ENCODE measurements at regions not wholly inside any gene's neighbourhood (a gene's known extent, or its start where the extent isn't known, plus 50 kb on each side); places are given as distances from the start of the nearest gene placed in this dataset.

DNA sequence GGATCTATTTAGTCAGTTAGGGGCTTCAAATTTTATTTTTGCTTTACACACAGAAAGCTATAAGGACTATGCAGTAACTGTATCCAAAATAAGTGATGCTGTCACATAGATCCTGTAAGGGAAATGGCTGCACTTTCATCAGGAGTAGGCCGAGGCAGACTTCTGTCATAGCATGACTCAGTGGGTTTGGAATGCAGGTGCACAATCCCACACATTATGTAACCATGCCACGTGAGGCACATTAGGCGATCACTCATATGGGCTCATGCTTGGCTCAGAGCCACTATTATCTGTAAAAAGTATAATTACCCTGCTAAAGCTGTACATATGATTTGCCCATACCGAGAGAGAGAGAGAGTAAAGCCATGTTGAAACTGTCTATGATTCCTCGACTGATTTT, 1189.4 kb upstream of the EYS start:
- H3K4me3 ChIP-seq (ENCODE audit: low read length): no peak overlapping the region
- no peak overlapping the region for H3K9ac ChIP-seq (ENCODE audit: low read length)
- no peaks in the 10 kb centered on the region for H3K9me2 ChIP-seq (replicated peaks; ENCODE audit: insufficient read depth, low read length)
- H3K79me2 ChIP-seq (ENCODE audit: low read length): no peaks in the 10 kb centered on the region
- H4K20me1 ChIP-seq (ENCODE audit: insufficient read depth, low read depth, low read length): no peaks in the 10 kb centered on the region
- no peak overlapping the region for H2AFZ ChIP-seq (ENCODE audit: low read length)
- no peaks in the 10 kb centered on the region for H3K27me3 ChIP-seq (ENCODE audit: low read length)
- DNase-seq: no peak
- H3K4me2 ChIP-seq (ENCODE audit: low read depth, low read length, poor library complexity, severe bottlenecking): no peak overlapping the region
- no peak overlapping the region for H3K27ac ChIP-seq (ENCODE audit: low read length)
- no peaks in the 10 kb centered on the region for H3K36me3 ChIP-seq (ENCODE audit: insufficient read depth, low read length)
- peaks cover 12% of the 10 kb centered on the region for H3K9me3 ChIP-seq (ENCODE audit: low read length)
- H3K4me1 ChIP-seq (ENCODE audit: low read length): 0 out of 2 replicates have a peak, but pooled peaks cover 5% of the 10 kb centered on the region

DNA sequence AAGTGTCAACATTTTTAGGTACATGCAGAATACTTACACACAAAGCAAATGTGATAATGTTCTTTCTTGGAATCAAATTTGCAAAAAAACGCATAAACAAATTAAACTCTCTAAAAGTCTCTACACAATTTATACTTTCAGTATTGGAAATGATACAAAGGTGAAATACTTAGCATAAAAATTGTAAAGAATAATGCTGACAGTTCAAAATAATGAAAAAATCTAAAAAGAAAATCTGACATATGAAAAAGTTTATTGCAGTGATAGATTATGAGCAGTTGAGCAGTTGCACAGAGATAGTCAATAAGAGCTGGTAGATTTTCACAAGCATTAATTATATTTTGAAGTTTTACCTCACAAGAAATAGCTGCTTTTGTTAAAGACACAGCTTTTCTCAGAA, 1176.4 kb upstream of the EYS start:
- no peaks in the 10 kb centered on the region for H3K4me1 ChIP-seq (ENCODE audit: low read length)
- H3K27ac ChIP-seq (ENCODE audit: low read length): no peak overlapping the region
- DNase-seq: no peak
- no peaks in the 10 kb centered on the region for H3K27me3 ChIP-seq (ENCODE audit: low read length)
- no peak overlapping the region for H2AFZ ChIP-seq (ENCODE audit: low read length)
- no peak overlapping the region for H3K4me3 ChIP-seq (ENCODE audit: low read length)
- H3K9me3 ChIP-seq (ENCODE audit: low read length): no peaks in the 10 kb centered on the region; the same call in 1 of the 2 replicates
- no peaks in the 10 kb centered on the region for H3K79me2 ChIP-seq (ENCODE audit: low read length)
- no peaks in the 10 kb centered on the region for H4K20me1 ChIP-seq (ENCODE audit: insufficient read depth, low read depth, low read length)
- no peaks in the 10 kb centered on the region for H3K36me3 ChIP-seq (ENCODE audit: insufficient read depth, low read length)
- no peak overlapping the region for H3K9ac ChIP-seq (ENCODE audit: low read length)
- no peaks in the 10 kb centered on the region for H3K9me2 ChIP-seq (replicated peaks; ENCODE audit: insufficient read depth, low read length)
- H3K4me2 ChIP-seq (ENCODE audit: low read depth, low read length, poor library complexity, severe bottlenecking): no peak overlapping the region

DNA sequence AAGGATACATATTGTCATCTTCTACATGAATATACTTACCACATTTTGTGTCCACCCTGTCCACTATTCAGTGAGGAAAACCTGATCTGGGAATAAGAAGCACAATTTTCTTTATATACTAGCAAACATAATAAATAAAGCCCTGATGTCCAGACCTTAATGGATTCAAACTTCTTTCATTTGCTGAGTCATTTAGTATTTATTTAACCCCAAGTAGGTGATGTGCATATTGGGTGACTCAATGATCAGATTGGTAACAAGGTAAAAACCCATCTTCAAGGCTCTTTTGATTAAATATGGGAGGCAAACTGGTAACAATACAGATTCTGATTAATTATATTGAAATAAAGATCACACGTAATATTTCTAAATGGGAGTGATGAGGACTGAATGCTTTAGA, 1159.8 kb upstream of the EYS start:
- DNase-seq: no peak
- H3K27me3 ChIP-seq (ENCODE audit: low read length): no peaks in the 10 kb centered on the region
- H3K9me3 ChIP-seq (ENCODE audit: low read length): no peaks in the 10 kb centered on the region
- H3K4me1 ChIP-seq (ENCODE audit: low read length): no peaks in the 10 kb centered on the region
- H3K9me2 ChIP-seq (replicated peaks; ENCODE audit: insufficient read depth, low read length): no peaks in the 10 kb centered on the region
- no peak overlapping the region for H3K4me3 ChIP-seq (ENCODE audit: low read length)
- no peaks in the 10 kb centered on the region for H3K36me3 ChIP-seq (ENCODE audit: insufficient read depth, low read length)
- H2AFZ ChIP-seq (ENCODE audit: low read length): no peak overlapping the region
- H4K20me1 ChIP-seq (ENCODE audit: insufficient read depth, low read depth, low read length): no peaks in the 10 kb centered on the region
- no peak overlapping the region for H3K27ac ChIP-seq (ENCODE audit: low read length)
- no peak overlapping the region for H3K4me2 ChIP-seq (ENCODE audit: low read depth, low read length, poor library complexity, severe bottlenecking)
- H3K79me2 ChIP-seq (ENCODE audit: low read length): no peaks in the 10 kb centered on the region
- H3K9ac ChIP-seq (ENCODE audit: low read length): no peak overlapping the region

DNA sequence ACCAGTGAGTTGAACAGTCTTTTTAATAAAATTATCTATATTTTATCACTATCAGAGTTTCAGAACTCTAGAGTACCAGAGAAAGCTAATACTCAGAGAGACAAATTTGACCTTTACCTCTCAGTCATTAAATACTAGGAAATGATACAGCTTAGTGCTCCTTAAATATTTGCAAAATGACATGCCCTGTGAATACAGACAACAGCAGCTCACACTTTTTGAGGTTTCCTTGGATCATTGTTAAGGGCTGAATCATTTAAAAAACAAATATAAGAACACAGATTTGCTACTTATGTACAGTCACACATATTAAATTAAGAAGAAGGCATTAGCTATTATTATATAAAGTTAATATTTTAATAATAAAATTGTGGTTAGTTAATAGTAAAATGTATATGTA, 1158.7 kb upstream of the EYS start:
- Histone ChIP-seq H3K79me2 (ENCODE audit: low read length) (no peaks in the 10 kb centered on the region), H3K27ac (ENCODE audit: low read length) (no peak overlapping the region), H3K36me3 (ENCODE audit: insufficient read depth, low read length) (no peaks in the 10 kb centered on the region), H3K4me3 (ENCODE audit: low read length) (no peak overlapping the region), H3K9ac (ENCODE audit: low read length) (no peak overlapping the region), H2AFZ (ENCODE audit: low read length) (no peak overlapping the region), H3K9me2 (replicated peaks; ENCODE audit: insufficient read depth, low read length) (no peaks in the 10 kb centered on the region), H3K27me3 (ENCODE audit: low read length) (no peaks in the 10 kb centered on the region), H3K4me2 (ENCODE audit: low read depth, low read length, poor library complexity, severe bottlenecking) (no peak overlapping the region), H3K4me1 (ENCODE audit: low read length) (no peaks in the 10 kb centered on the region), H3K9me3 (ENCODE audit: low read length) (no peaks in the 10 kb centered on the region), H4K20me1 (ENCODE audit: insufficient read depth, low read depth, low read length) (no peaks in the 10 kb centered on the region)
- no peak for DNase-seq

DNA sequence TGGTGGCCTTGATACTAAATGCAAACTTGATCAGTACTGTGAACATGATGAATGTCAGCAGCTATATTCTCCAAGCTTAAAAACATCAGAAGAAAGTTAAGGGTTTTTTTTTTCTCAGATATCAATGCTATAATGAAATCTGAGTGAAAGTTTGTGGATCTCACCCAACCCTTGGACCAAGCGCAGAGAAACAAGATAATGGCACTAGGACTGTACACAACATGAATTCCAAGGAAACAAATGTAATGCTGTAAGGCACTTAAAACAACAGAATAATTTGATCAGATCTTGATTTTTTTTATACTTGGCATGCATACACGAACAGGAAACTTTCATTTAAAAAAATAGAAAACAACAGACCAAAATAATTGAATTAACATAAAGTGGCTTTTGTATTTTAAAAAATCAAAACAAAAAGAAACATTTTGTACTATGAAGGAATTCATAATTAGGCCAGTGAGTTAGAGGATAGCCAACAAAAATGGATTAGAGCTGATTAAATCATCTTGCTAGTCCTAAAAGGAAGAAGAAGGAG, 1154.0 kb upstream of the EYS start:
- Histone ChIP-seq H3K4me3 (ENCODE audit: low read length) (no peak overlapping the region), H4K20me1 (ENCODE audit: insufficient read depth, low read depth, low read length) (no peaks in the 10 kb centered on the region), H3K36me3 (ENCODE audit: insufficient read depth, low read length) (no peaks in the 10 kb centered on the region)

DNA sequence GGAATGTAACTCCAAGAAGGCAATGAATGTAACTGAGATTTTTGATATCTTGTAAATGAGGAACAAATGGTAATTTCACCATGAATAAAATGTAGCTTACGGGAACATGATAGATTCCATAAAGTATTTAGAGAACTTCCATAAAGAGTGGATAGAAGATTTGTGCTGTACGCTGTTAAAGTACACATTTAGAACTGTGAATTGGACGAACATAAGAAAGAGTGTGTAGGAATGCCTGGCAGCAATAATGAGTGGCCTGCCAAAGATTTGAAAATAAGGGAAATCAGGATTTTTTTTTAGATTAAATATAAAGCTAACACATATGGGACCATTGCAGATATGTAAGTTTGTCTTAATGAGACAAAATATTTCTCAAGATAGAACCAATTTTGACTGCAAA, 1153.3 kb upstream of the EYS start:
- DNase-seq: no peak
- Histone ChIP-seq H3K4me2 (ENCODE audit: low read depth, low read length, poor library complexity, severe bottlenecking) (no peak overlapping the region), H3K9ac (ENCODE audit: low read length) (no peak overlapping the region), H3K27me3 (ENCODE audit: low read length) (no peaks in the 10 kb centered on the region), H3K36me3 (ENCODE audit: insufficient read depth, low read length) (no peaks in the 10 kb centered on the region), H3K27ac (ENCODE audit: low read length) (no peak overlapping the region), H3K79me2 (ENCODE audit: low read length) (no peaks in the 10 kb centered on the region), H3K9me3 (ENCODE audit: low read length) (no peaks in the 10 kb centered on the region), H4K20me1 (ENCODE audit: insufficient read depth, low read depth, low read length) (no peaks in the 10 kb centered on the region), H3K4me1 (ENCODE audit: low read length) (no peaks in the 10 kb centered on the region), H3K4me3 (ENCODE audit: low read length) (no peak overlapping the region), H3K9me2 (replicated peaks; ENCODE audit: insufficient read depth, low read length) (no peaks in the 10 kb centered on the region), H2AFZ (ENCODE audit: low read length) (no peak overlapping the region)

More for the DNA sequence above, 1154.0 kb upstream of the EYS start:
- H3K4me2 ChIP-seq (ENCODE audit: low read depth, low read length, poor library complexity, severe bottlenecking): no peak overlapping the region
- no peak overlapping the region for H2AFZ ChIP-seq (ENCODE audit: low read length)
- no peaks in the 10 kb centered on the region for H3K9me3 ChIP-seq (ENCODE audit: low read length)
- H3K27me3 ChIP-seq (ENCODE audit: low read length): no peaks in the 10 kb centered on the region
- no peaks in the 10 kb centered on the region for H3K9me2 ChIP-seq (replicated peaks; ENCODE audit: insufficient read depth, low read length)
- H3K27ac ChIP-seq (ENCODE audit: low read length): no peak overlapping the region
- H3K4me1 ChIP-seq (ENCODE audit: low read length): no peaks in the 10 kb centered on the region
- no peak overlapping the region for H3K9ac ChIP-seq (ENCODE audit: low read length)
- no peak for DNase-seq
- no peaks in the 10 kb centered on the region for H3K79me2 ChIP-seq (ENCODE audit: low read length)

DNA sequence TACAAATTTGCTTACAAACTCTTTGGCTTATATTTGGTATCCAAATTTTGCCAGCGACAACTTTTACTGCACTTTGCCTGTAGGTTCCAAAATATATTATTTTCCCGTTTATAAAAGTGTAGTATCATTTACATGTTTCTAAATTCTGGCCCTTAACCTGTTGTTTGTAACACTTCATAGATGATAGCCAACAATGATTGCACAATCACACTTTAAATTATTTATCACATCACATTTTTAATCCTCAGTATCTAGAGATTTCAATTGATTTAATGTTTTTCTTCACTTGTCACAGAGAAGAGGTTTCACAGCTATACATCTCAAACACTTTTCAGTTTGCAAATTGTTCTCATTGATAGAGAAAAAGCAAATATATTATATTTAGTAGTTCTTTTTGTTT, 1151.2 kb upstream of the EYS start:
- Histone ChIP-seq H3K9me3 (ENCODE audit: low read length) (no peaks in the 10 kb centered on the region), H3K27ac (ENCODE audit: low read length) (no peak overlapping the region), H3K4me2 (ENCODE audit: low read depth, low read length, poor library complexity, severe bottlenecking) (no peak overlapping the region), H3K4me3 (ENCODE audit: low read length) (no peak overlapping the region), H4K20me1 (ENCODE audit: insufficient read depth, low read depth, low read length) (no peaks in the 10 kb centered on the region), H3K9me2 (replicated peaks; ENCODE audit: insufficient read depth, low read length) (no peaks in the 10 kb centered on the region), H3K9ac (ENCODE audit: low read length) (no peak overlapping the region), H3K27me3 (ENCODE audit: low read length) (no peaks in the 10 kb centered on the region), H2AFZ (ENCODE audit: low read length) (no peak overlapping the region), H3K4me1 (ENCODE audit: low read length) (no peaks in the 10 kb centered on the region), H3K79me2 (ENCODE audit: low read length) (no peaks in the 10 kb centered on the region), H3K36me3 (ENCODE audit: insufficient read depth, low read length) (no peaks in the 10 kb centered on the region)
- no peak for DNase-seq

DNA sequence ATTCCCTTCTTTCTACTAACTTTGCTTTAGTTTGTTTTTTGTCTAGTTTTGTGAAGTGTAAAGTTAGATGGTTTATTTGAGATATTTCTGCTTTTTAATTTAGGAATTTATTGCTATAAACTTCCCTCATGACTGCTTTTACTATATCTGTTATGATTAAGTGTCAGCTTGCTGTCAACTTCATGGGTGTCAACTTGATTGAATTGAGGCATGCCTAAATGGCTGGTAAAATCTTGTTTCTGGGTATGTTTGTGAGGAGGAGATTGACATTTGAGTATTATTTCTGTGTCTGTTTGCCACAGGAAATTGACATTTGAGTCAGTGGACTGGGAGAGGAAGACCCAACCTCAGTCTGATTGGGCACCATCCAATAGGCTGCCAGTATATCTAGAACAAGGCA, 1147.0 kb upstream of the EYS start:
- H3K9me2 ChIP-seq (replicated peaks; ENCODE audit: insufficient read depth, low read length): no peaks in the 10 kb centered on the region
- H3K4me1 ChIP-seq (ENCODE audit: low read length): no peaks in the 10 kb centered on the region
- H3K9ac ChIP-seq (ENCODE audit: low read length): no peak overlapping the region
- H2AFZ ChIP-seq (ENCODE audit: low read length): no peak overlapping the region
- H4K20me1 ChIP-seq (ENCODE audit: insufficient read depth, low read depth, low read length): no peaks in the 10 kb centered on the region
- H3K4me3 ChIP-seq (ENCODE audit: low read length): no peak overlapping the region
- no peak for DNase-seq
- H3K27ac ChIP-seq (ENCODE audit: low read length): no peak overlapping the region
- no peaks in the 10 kb centered on the region for H3K9me3 ChIP-seq (ENCODE audit: low read length)
- no peak overlapping the region for H3K4me2 ChIP-seq (ENCODE audit: low read depth, low read length, poor library complexity, severe bottlenecking)
- no peaks in the 10 kb centered on the region for H3K79me2 ChIP-seq (ENCODE audit: low read length)
- no peaks in the 10 kb centered on the region for H3K27me3 ChIP-seq (ENCODE audit: low read length)
- H3K36me3 ChIP-seq (ENCODE audit: insufficient read depth, low read length): no peaks in the 10 kb centered on the region

DNA sequence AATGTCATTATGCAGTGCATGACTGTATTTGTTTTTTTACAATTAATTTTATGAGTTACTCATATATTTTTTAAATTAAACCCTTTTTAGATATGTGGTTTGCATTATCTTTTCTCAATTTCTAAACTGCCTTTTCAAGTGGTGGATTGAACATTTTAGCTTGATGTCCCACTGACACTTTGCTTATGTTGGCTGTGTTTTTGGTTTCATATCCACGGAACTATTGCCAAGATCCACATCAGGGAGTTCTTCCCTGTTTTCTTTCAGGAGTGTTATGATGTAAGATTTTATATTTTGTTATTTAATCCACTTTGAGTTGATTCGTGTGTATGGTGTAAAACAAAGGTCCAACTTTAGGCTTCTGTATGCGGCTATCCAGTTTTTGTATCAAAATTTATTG, 1144.9 kb upstream of the EYS start:
- Histone ChIP-seq H3K9me2 (replicated peaks; ENCODE audit: insufficient read depth, low read length) (no peaks in the 10 kb centered on the region), H3K36me3 (ENCODE audit: insufficient read depth, low read length) (no peaks in the 10 kb centered on the region), H3K4me1 (ENCODE audit: low read length) (no peaks in the 10 kb centered on the region), H3K9me3 (ENCODE audit: low read length) (no peaks in the 10 kb centered on the region), H3K79me2 (ENCODE audit: low read length) (no peaks in the 10 kb centered on the region), H3K27ac (ENCODE audit: low read length) (no peak overlapping the region), H3K27me3 (ENCODE audit: low read length) (no peaks in the 10 kb centered on the region), H3K9ac (ENCODE audit: low read length) (no peak overlapping the region), H2AFZ (ENCODE audit: low read length) (no peak overlapping the region), H3K4me2 (ENCODE audit: low read depth, low read length, poor library complexity, severe bottlenecking) (no peak overlapping the region), H4K20me1 (ENCODE audit: insufficient read depth, low read depth, low read length) (no peaks in the 10 kb centered on the region), H3K4me3 (ENCODE audit: low read length) (no peak overlapping the region)
- DNase-seq: no peak

Data from Karpas-422 (cell line).